GM12878 (cell line): ENCODE measurements at regions not wholly inside any gene's neighbourhood (a gene's known extent, or its start where the extent isn't known, plus 50 kb on each side); places are given as distances from the start of the nearest gene placed in this dataset.

Experiments used
- ATF3 ChIP-seq: IDR thresholded peaks from 2 replicates; pipeline ENCODE4 v1.6.1; 2011; ENCODE audit warnings: low read depth, mild to moderate bottlenecking, low read length, moderate library complexity, borderline replicate concordance; ENCODE audit errors: extremely low read depth
- CEBPB ChIP-seq, 2 experiments: fragments of 150-350 bp in 1 of 2; IDR thresholded peaks; 2 replicates each; pipeline ENCODE4 v1.6.1; 2012 to 2014; ENCODE audit warnings: low read depth in 2 of 2, low read length in 2 of 2, borderline replicate concordance in 1 of 2, inconsistent platforms in 1 of 2
- CREB1 ChIP-seq: IDR thresholded peaks from 2 replicates; pipeline ENCODE4 v1.6.1; 2012; ENCODE audit warnings: low read depth, mild to moderate bottlenecking, inconsistent platforms
- CTCF ChIP-seq, 3 experiments: IDR thresholded peaks in 2 of 3; conservative IDR thresholded peaks in 1 of 3; 2 replicates each; pipeline ENCODE4 v1.5.1; 2011; ENCODE audit warnings: low read depth in 3 of 3, low read length in 3 of 3, mild to moderate bottlenecking in 3 of 3, control low read depth in 2 of 3, moderate library complexity in 2 of 3, inconsistent platforms in 1 of 3, mixed read lengths in 1 of 3; ENCODE audit not compliant: control insufficient read depth in 2 of 3, insufficient read depth in 1 of 3; ENCODE audit errors: extremely low read depth in 1 of 3
- ETV6 ChIP-seq, 2 experiments: fragments of 450-650 bp in 1 of 2; IDR thresholded peaks in 1 of 2; conservative IDR thresholded peaks in 1 of 2; 2 replicates each; pipeline ENCODE4 v1.6.1; 2014; ENCODE audit warnings: antibody characterized with exemption in 1 of 2, borderline replicate concordance in 1 of 2, low read depth in 1 of 2, mild to moderate bottlenecking in 1 of 2, moderate library complexity in 1 of 2
- GATAD2B ChIP-seq: fragments of 450-650 bp; conservative IDR thresholded peaks from 2 replicates; pipeline ENCODE4 v1.6.1; 2017; ENCODE audit warnings: low read depth, mild to moderate bottlenecking, moderate library complexity
- NR2C2 ChIP-seq: IDR thresholded peaks from 2 replicates; pipeline ENCODE4 v1.6.1; 2011; ENCODE audit warnings: borderline replicate concordance, low read depth; ENCODE audit not compliant: control insufficient read depth, insufficient read length
- PRDM15 ChIP-seq: fragments of 450-650 bp; formaldehyde crosslinking; IDR thresholded peaks from 2 replicates; pipeline ENCODE4 v1.4.0; 2020; ENCODE audit warnings: mild to moderate bottlenecking, moderate library complexity
- SP1 ChIP-seq: IDR thresholded peaks from one replicate; pipeline ENCODE4 v1.6.1; 2011; ENCODE audit warnings: low read depth, low read length
- TF ChIP-seq, protein P1 (sequence below): fragments of 450-650 bp; IDR thresholded peaks from 2 replicates; pipeline ENCODE4 v1.6.1; 2017; ENCODE audit warnings: mild to moderate bottlenecking

DNA sequence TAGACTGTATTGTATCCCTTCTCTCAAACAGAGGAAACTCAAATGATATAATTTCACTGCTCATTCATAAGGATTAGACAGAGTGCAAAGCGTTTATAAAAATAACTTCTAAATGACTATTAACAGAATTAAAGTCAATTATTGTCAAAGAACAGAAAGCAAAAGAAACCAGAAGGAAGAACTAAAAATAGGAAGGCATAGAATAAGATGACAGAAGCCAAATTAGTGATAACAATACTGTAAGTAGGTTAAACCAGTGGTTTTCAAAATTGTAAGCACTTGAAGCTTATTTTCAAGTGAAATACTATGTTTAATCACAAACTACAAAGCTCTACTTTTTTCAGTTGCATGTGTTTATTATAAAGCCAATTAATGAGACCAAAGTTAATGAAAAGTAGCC lies 305.2 kb downstream of the PPP1R2C start:
- no peak for TF ChIP-seq CTCF (IDR thresholded peaks at IDR 0.05 in 2 of 3, conservative IDR thresholded peaks at IDR 0.05 in 1 of 3; ENCODE audit: control insufficient read depth in 2 of 3, extremely low read depth in 1 of 3, insufficient read depth in 1 of 3, low read depth in 3 of 3, low read length in 3 of 3)
- TF ChIP-seq, protein P1, sequence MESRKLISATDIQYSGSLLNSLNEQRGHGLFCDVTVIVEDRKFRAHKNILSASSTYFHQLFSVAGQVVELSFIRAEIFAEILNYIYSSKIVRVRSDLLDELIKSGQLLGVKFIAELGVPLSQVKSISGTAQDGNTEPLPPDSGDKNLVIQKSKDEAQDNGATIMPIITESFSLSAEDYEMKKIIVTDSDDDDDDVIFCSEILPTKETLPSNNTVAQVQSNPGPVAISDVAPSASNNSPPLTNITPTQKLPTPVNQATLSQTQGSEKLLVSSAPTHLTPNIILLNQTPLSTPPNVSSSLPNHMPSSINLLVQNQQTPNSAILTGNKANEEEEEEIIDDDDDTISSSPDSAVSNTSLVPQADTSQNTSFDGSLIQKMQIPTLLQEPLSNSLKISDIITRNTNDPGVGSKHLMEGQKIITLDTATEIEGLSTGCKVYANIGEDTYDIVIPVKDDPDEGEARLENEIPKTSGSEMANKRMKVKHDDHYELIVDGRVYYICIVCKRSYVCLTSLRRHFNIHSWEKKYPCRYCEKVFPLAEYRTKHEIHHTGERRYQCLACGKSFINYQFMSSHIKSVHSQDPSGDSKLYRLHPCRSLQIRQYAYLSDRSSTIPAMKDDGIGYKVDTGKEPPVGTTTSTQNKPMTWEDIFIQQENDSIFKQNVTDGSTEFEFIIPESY = no peak
- no peak for TF ChIP-seq CREB1
- TF ChIP-seq NR2C2 = no peak
- no peak for TF ChIP-seq SP1
- TF ChIP-seq GATAD2B = no peak
- no peak for TF ChIP-seq ETV6 (conservative IDR thresholded peaks at IDR 0.05 in 1 of 2, IDR thresholded peaks at IDR 0.05 in 1 of 2; ENCODE audit: borderline replicate concordance in 1 of 2, low read depth in 1 of 2)
- no peak for TF ChIP-seq PRDM15 (CRISPR knock-in tag)
- no peak for TF ChIP-seq CEBPB (IDR thresholded peaks at IDR 0.05; ENCODE audit: borderline replicate concordance in 1 of 2, low read depth in 2 of 2, low read length in 2 of 2)
- TF ChIP-seq ATF3 = no peak
